ENCODE measurements at regions not wholly inside any gene's neighbourhood (a gene's known extent, or its start where the extent isn't known, plus 50 kb on each side); places are given as distances from the start of the nearest gene placed in this dataset.
"Not testable (repeated sequence)": the region's sequence is repeated elsewhere in the genome, so short reads cannot be mapped to it uniquely, and the experiment has no call there.

- not testable (repeated sequence) for H3K4me3 ChIP-seq (ENCODE audit: low read depth, low read length); DNase-seq (ENCODE audit: low read depth)
Measured at GRCh38 chr4:131732034-131732630, 1417.0 kb upstream of the PCDH10 start.

- DNase-seq (ENCODE audit: low read depth); H3K4me3 ChIP-seq (ENCODE audit: low read depth, low read length): not testable (repeated sequence)
Measured at GRCh38 chr4:131734321-131734720, 1414.8 kb upstream of the PCDH10 start.

- DNase-seq (ENCODE audit: low read depth); H3K4me3 ChIP-seq (ENCODE audit: low read depth, low read length): not testable (repeated sequence)
Measured at GRCh38 chr4:131734851-131735385, 1414.2 kb upstream of the PCDH10 start.

GRCh38 chr4:131738991-131739390 lies 1410.1 kb upstream of the PCDH10 start:
- not testable (repeated sequence) for DNase-seq (ENCODE audit: low read depth); H3K4me3 ChIP-seq (ENCODE audit: low read depth, low read length)

GRCh38 chr4:131741836-131742235 lies 1407.3 kb upstream of the PCDH10 start:
- H3K4me3 ChIP-seq (ENCODE audit: low read depth, low read length); DNase-seq (ENCODE audit: low read depth): not testable (repeated sequence)

- H3K4me3 ChIP-seq (ENCODE audit: low read depth, low read length); DNase-seq (ENCODE audit: low read depth): not testable (repeated sequence)
Measured at GRCh38 chr4:131742536-131743205, 1406.4 kb upstream of the PCDH10 start.

- DNase-seq (ENCODE audit: low read depth); H3K4me3 ChIP-seq (ENCODE audit: low read depth, low read length): not testable (repeated sequence)
Measured at GRCh38 chr4:131743348-131743747, 1405.7 kb upstream of the PCDH10 start.

- H3K4me3 ChIP-seq (ENCODE audit: low read depth, low read length); DNase-seq (ENCODE audit: low read depth): not testable (repeated sequence)
Measured at GRCh38 chr4:131747203-131747602, 1401.9 kb upstream of the PCDH10 start.

GRCh38 chr4:131749224-131749623 lies 1399.9 kb upstream of the PCDH10 start:
- not testable (repeated sequence) for H3K4me3 ChIP-seq (ENCODE audit: low read depth, low read length); DNase-seq (ENCODE audit: low read depth)

- not testable (repeated sequence) for H3K4me3 ChIP-seq (ENCODE audit: low read depth, low read length); DNase-seq (ENCODE audit: low read depth)
Measured at GRCh38 chr4:131750006-131750405, 1399.1 kb upstream of the PCDH10 start.

- DNase-seq (ENCODE audit: low read depth); H3K4me3 ChIP-seq (ENCODE audit: low read depth, low read length): not testable (repeated sequence)
Measured at GRCh38 chr4:131750469-131750868, 1398.6 kb upstream of the PCDH10 start.

GRCh38 chr4:131762234-131762633 lies 1386.9 kb upstream of the PCDH10 start:
- H3K4me3 ChIP-seq (ENCODE audit: low read depth, low read length); DNase-seq (ENCODE audit: low read depth): not testable (repeated sequence)

- DNase-seq (ENCODE audit: low read depth), result no peak
- TF ChIP-seq CTCF (conservative IDR thresholded peaks at IDR 0.05; ENCODE audit: low read depth, low read length), result no peak
- no peak overlapping the region for H3K4me3 ChIP-seq (ENCODE audit: low read depth, low read length)
Measured at GRCh38 chr4:131764730-131765129, 1384.4 kb upstream of the PCDH10 start.

- peak; percentile 85 for DNase-seq (ENCODE audit: low read depth)
Measured at GRCh38 chr4:131774382-131774781, 1374.7 kb upstream of the PCDH10 start.

GRCh38 chr4:131810565-131810964 lies 1338.5 kb upstream of the PCDH10 start:
- peak; percentile 1 for DNase-seq (ENCODE audit: low read depth)
- not testable (repeated sequence) for H3K4me3 ChIP-seq (ENCODE audit: low read depth, low read length)

More at GRCh38 chr4:131774382-131774781, 1374.7 kb upstream of the PCDH10 start:
- not testable (repeated sequence) for H3K4me3 ChIP-seq (ENCODE audit: low read depth, low read length)

Data from choroid plexus epithelial cell (primary cell).